ENCODE measurements at regions not wholly inside any gene's neighbourhood (a gene's known extent, or its start where the extent isn't known, plus 50 kb on each side); places are given as distances from the start of the nearest gene placed in this dataset.
"Not testable (repeated sequence)": the region's sequence is repeated elsewhere in the genome, so short reads cannot be mapped to it uniquely, and the experiment has no call there.

GRCh38 chr1:29388884-29389283 lies 152.6 kb downstream of the PTPRU start:
- DNase-seq: no peak

DNA sequence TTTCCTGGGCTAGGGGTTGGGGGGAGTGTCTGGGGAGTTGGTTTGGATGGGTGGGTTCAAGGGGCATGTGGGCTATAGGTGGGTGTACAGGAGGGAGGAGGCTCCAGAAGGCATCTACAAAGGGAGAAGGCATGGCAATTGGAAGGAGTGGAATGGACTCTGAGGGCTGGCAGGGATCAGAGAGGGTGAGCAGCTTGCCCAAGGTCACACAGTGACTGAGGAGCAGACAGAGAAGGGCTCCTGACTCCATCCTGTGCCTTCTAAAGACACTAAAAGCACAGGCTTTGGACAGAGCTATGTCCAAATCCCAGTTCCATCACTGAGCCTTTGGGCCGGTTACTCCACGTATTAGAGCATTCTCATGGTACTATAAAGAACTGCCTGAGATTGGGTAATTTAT lies 151.8 kb downstream of the PTPRU start:
- no peak for DNase-seq

GRCh38 chr1:29387210-29387609 lies 150.9 kb downstream of the PTPRU start:
- no peak for DNase-seq

DNA sequence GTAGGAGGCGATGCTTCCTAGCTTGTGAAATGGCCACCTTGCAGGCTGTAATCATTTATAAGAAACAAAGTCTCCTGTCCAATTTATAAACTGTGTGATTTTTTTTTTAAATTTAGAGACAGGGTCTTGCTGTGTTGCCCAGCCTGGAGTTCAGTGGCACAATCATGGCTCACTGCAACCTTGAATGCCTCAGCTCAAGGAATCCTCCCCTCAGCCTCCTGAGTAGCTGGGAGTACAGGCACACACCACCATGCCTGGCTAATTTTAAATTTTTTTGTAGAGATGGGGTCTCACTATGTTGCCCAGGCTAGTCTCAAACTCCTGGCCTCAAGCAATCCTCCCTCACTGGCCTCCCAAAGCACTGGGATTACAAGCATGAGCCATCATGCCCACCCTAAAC lies 150.1 kb downstream of the PTPRU start:
- not testable (repeated sequence) for DNase-seq

DNA sequence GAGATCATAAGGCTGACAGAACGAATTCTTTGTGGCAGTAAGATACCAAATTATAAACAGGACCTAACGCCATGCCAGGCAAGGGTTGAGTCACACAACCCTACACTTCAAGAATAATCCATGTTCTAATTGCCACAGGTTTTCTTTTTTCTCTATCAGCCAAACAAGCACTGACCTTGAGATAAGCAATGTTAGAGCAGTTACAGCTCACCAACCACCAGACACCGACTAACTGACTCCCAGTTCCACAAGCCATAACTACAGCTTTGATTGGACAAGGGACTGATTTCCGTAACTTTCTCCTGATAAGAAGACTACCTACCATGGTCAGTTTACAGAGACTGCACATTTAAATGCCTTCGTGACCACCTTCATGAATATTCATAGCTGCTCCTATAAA lies 149.6 kb downstream of the PTPRU start:
- DNase-seq: no peak

DNA sequence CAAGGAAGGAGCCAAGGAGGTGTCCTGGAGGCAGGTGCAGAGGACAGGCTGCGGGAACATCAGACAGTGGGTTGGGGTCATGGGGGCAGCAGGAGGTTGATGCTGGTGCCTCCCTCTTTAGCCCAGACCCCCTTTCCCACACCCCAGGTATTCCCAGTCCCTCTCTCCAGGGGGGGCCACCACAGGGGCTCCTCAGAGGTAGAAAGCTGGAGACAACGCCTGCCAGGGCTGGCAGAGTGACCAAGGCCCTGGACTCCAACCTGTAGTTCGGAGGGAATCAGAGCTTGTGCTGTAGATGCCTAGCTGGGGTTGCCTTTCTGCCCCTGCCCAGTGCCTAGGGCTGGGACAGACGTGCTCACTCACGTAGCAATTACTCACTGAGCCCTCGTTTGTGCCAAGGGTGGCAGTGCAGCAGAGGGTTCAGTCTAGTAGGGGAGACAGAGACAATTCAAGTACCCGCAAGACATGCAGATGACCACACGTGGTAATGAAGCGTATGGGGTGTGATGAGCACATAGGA lies 148.2 kb downstream of the PTPRU start:
- DNase-seq: no peak

- DNase-seq: no peak
These were observed 147.5 kb downstream of the PTPRU start for GRCh38 chr1:29383746-29384371.

GRCh38 chr1:29382851-29383745 lies 146.8 kb downstream of the PTPRU start:
- no peak for DNase-seq

DNA sequence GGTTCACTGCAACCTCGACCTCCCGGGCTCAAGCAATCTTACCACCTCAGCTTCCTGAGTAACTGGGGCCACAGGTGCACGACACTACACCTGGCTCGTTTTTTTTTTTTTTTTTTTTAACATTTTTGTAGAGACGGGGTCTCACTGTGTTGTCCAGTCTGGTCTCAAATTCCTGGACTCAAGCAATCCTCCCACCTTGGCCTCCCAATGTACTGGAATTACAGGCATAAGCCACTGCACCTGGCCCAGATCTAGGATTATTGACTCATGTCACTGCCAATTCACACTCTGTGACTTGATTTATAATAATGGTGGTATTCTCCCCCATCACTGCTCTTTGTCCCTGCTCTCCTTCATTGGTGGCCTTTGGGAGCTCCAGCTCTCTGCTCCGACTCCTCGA lies 145.1 kb downstream of the PTPRU start:
- no peak for DNase-seq

GRCh38 chr1:29380532-29380931 lies 144.2 kb downstream of the PTPRU start:
- no peak for DNase-seq

DNA sequence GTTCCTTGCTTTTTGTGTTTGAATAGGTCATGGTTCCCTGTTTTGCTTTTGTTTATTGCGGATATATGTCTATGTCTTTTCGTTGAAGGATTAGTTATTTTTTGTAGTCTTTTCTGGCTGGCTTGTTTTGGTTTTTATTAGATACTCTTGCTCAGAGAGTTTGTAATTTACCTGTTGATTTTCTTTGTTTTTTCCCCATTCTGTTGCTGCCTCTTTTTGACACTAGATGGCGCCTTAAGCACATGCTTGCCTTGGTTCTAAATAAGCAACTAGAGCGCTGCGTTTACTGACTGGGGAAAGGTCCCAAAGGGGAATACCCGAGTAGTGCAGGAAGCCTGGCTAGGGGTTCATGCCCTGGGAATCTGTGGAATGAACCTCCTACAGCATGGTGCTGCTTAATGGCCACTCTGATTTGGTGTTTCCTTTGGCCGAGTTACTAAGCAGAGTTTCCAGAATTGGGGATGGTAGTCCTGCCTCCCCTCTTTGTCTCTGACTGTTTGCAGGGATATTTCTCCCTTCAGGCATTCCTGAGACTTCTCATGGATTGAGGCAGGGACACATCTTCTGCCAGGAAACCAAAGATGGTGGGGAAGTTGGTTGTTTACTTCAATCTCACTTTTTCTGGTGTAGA lies 143.2 kb downstream of the PTPRU start:
- no peak for DNase-seq

Measured in hindlimb muscle (tissue), 1 donor.